ENCODE measurements at regions not wholly inside any gene's neighbourhood (a gene's known extent, or its start where the extent isn't known, plus 50 kb on each side); places are given as distances from the start of the nearest gene placed in this dataset.

DNA sequence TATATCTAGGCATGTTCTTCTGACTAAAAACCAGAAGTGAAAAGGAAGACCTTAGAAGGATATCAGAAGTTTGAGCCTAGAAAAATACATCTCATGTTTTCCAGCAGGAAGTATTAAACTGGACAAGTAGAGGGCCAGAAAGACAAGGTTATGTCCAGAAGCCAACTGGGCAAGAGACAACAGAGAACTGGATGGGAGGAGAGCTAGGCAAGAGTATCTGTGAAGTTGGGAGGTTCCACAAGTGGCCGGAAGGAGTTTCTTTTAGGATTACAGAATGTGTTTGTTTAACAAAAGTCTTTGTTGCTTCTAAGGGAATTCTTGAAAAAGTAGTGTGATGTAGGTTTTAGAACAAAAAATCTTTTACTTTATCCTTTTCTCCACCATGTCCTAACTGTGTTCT, 86.4 kb downstream of the CYP26A1 start:
- TF ChIP-seq, protein P1, sequence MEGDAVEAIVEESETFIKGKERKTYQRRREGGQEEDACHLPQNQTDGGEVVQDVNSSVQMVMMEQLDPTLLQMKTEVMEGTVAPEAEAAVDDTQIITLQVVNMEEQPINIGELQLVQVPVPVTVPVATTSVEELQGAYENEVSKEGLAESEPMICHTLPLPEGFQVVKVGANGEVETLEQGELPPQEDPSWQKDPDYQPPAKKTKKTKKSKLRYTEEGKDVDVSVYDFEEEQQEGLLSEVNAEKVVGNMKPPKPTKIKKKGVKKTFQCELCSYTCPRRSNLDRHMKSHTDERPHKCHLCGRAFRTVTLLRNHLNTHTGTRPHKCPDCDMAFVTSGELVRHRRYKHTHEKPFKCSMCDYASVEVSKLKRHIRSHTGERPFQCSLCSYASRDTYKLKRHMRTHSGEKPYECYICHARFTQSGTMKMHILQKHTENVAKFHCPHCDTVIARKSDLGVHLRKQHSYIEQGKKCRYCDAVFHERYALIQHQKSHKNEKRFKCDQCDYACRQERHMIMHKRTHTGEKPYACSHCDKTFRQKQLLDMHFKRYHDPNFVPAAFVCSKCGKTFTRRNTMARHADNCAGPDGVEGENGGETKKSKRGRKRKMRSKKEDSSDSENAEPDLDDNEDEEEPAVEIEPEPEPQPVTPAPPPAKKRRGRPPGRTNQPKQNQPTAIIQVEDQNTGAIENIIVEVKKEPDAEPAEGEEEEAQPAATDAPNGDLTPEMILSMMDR (conservative IDR thresholded peaks at IDR 0.05; ENCODE audit: low read depth, low read length), result no peak
- TF ChIP-seq EZH2 (IDR thresholded peaks at IDR 0.05; ENCODE audit: borderline replicate concordance, low read depth, low read length, poor library complexity, severe bottlenecking), result no peak
